KMS-11 (cell line): ENCODE measurements at regions not wholly inside any gene's neighbourhood (a gene's known extent, or its start where the extent isn't known, plus 50 kb on each side); places are given as distances from the start of the nearest gene placed in this dataset.

ENCODE experiments used
- H2AFZ ChIP-seq: fragments of 200-600 bp; sonication (generic); 2 replicates; pipeline ENCODE4 v1.6.1; 2016; ENCODE audit warnings: antibody characterized with exemption, mixed run types, low read depth
- H3K27ac ChIP-seq: fragments of 200-600 bp; sonication (generic); 2 replicates; pipeline ENCODE4 v1.6.1; 2016; ENCODE audit warnings: mild to moderate bottlenecking, mixed run types
- H3K27me3 ChIP-seq: fragments of 200-600 bp; sonication (generic); 2 replicates; pipeline ENCODE4 v1.6.1; 2017; ENCODE audit warnings: mild to moderate bottlenecking, low read depth, mixed run types, moderate library complexity; ENCODE audit not compliant: insufficient read depth
- H3K36me3 ChIP-seq: fragments of 200-600 bp; sonication (generic); 2 replicates; pipeline ENCODE4 v1.6.1; 2017; ENCODE audit warnings: mild to moderate bottlenecking, mixed run types; ENCODE audit not compliant: insufficient read depth
- H3K4me1 ChIP-seq: fragments of 200-600 bp; sonication (generic); 2 replicates; pipeline ENCODE4 v1.6.1; 2016; ENCODE audit warnings: mild to moderate bottlenecking, low read depth, mixed run types; ENCODE audit not compliant: poor library complexity, severe bottlenecking
- H3K4me2 ChIP-seq: fragments of 200-600 bp; sonication (generic); 2 replicates; pipeline ENCODE4 v1.7.0; 2016; ENCODE audit warnings: mild to moderate bottlenecking, mixed run types
- H3K4me3 ChIP-seq: fragments of 200-600 bp; sonication (generic); IDR thresholded peaks from 2 replicates; pipeline ENCODE4 v1.6.1; 2017; ENCODE audit warnings: low read depth, low read length, mixed read lengths; ENCODE audit not compliant: insufficient read depth
- H3K79me2 ChIP-seq: fragments of 200-600 bp; sonication (generic); 2 replicates; pipeline ENCODE4 v1.6.1; 2016; ENCODE audit warnings: low read depth, mixed run types; ENCODE audit not compliant: insufficient read depth
- H3K9ac ChIP-seq: fragments of 200-600 bp; sonication (generic); 2 replicates; pipeline ENCODE4 v1.6.1; 2016; ENCODE audit warnings: mild to moderate bottlenecking, mixed run types
- H4K20me1 ChIP-seq: fragments of 200-600 bp; sonication (generic); 2 replicates; pipeline ENCODE4 v1.6.1; 2016; ENCODE audit warnings: mild to moderate bottlenecking, mixed run types; ENCODE audit not compliant: insufficient read depth
- CTCF ChIP-seq: fragments of 200-600 bp; sonication (generic); conservative IDR thresholded peaks from 2 replicates; pipeline ENCODE4 v1.6.1; 2017; ENCODE audit warnings: low read depth, mild to moderate bottlenecking, antibody characterized with exemption, low read length, moderate library complexity, mixed read lengths

- H3K79me2 ChIP-seq: no peaks in the 10 kb centered on the region
- H3K4me2 ChIP-seq: no peak overlapping the region
- H3K9ac ChIP-seq: no peak overlapping the region
- no peak overlapping the region for H2AFZ ChIP-seq
- no peaks in the 10 kb centered on the region for H3K36me3 ChIP-seq
- H3K4me1 ChIP-seq: no peaks in the 10 kb centered on the region
- H3K27ac ChIP-seq: no peak overlapping the region
- H4K20me1 ChIP-seq: no peaks in the 10 kb centered on the region
- no peak overlapping the region for H3K4me3 ChIP-seq
- no peaks in the 10 kb centered on the region for H3K27me3 ChIP-seq
- TF ChIP-seq CTCF: no peak
These were observed 1344.7 kb downstream of the NCAM2 start for GRCh38 chr21:22342889-22343288.

- Histone ChIP-seq H3K36me3 (no peaks in the 10 kb centered on the region), H3K27ac (no peak overlapping the region), H3K79me2 (no peaks in the 10 kb centered on the region), H4K20me1 (no peaks in the 10 kb centered on the region), H2AFZ (no peak overlapping the region), H3K4me2 (no peak overlapping the region), H3K4me3 (no peak overlapping the region), H3K4me1 (no peaks in the 10 kb centered on the region), H3K27me3 (no peaks in the 10 kb centered on the region), H3K9ac (no peak overlapping the region)
- TF ChIP-seq CTCF: no peak
These were observed 1345.1 kb downstream of the NCAM2 start for GRCh38 chr21:22343303-22343702.

GRCh38 chr21:22343721-22344120 lies 1345.5 kb downstream of the NCAM2 start:
- no peak overlapping the region for H3K4me3 ChIP-seq
- no peaks in the 10 kb centered on the region for H3K79me2 ChIP-seq
- no peaks in the 10 kb centered on the region for H3K27me3 ChIP-seq
- H3K4me2 ChIP-seq: no peak overlapping the region
- TF ChIP-seq CTCF: no peak
- H3K27ac ChIP-seq: no peak overlapping the region
- H4K20me1 ChIP-seq: no peaks in the 10 kb centered on the region
- no peaks in the 10 kb centered on the region for H3K4me1 ChIP-seq
- no peak overlapping the region for H3K9ac ChIP-seq
- H3K36me3 ChIP-seq: no peaks in the 10 kb centered on the region
- no peak overlapping the region for H2AFZ ChIP-seq

GRCh38 chr21:22345624-22346023 lies 1347.4 kb downstream of the NCAM2 start:
- Histone ChIP-seq H3K79me2 (no peaks in the 10 kb centered on the region), H4K20me1 (no peaks in the 10 kb centered on the region), H3K9ac (no peak overlapping the region), H3K4me3 (no peak overlapping the region), H3K27me3 (no peaks in the 10 kb centered on the region), H3K4me1 (no peaks in the 10 kb centered on the region), H3K36me3 (no peaks in the 10 kb centered on the region), H3K4me2 (no peak overlapping the region), H3K27ac (no peak overlapping the region), H2AFZ (no peak overlapping the region)
- no peak for TF ChIP-seq CTCF

- Histone ChIP-seq H3K4me3 (no peak overlapping the region), H3K4me1 (no peaks in the 10 kb centered on the region), H3K27ac (no peak overlapping the region), H3K4me2 (no peak overlapping the region), H3K9ac (no peak overlapping the region), H3K36me3 (no peaks in the 10 kb centered on the region), H2AFZ (no peak overlapping the region), H3K27me3 (no peaks in the 10 kb centered on the region), H4K20me1 (no peaks in the 10 kb centered on the region), H3K79me2 (no peaks in the 10 kb centered on the region)
- no peak for TF ChIP-seq CTCF
These were observed 1348.4 kb downstream of the NCAM2 start for GRCh38 chr21:22346576-22346975.
